ENCODE measurements at regions not wholly inside any gene's neighbourhood (a gene's known extent, or its start where the extent isn't known, plus 50 kb on each side); places are given as distances from the start of the nearest gene placed in this dataset.

GRCh38 chr5:2523180-2523579 lies 228.3 kb downstream of the IRX2 start:
- Histone ChIP-seq H3K79me2 (ENCODE audit: insufficient read depth, low read length) (no peaks in the 10 kb centered on the region), H3K27me3 (ENCODE audit: insufficient read depth, low read length) (no peaks in the 10 kb centered on the region), H3K36me3 (ENCODE audit: control insufficient read depth in 1 of 2, insufficient read depth in 2 of 2, low read length in 2 of 2) (no peaks in the 10 kb centered on the region), H3K4me2 (ENCODE audit: low read length) (no peak overlapping the region), H4K20me1 (ENCODE audit: insufficient read depth) (no peaks in the 10 kb centered on the region), H3K4me1 (ENCODE audit: control insufficient read depth in 1 of 2, insufficient read depth in 2 of 2, low read length in 2 of 2) (no peaks in the 10 kb centered on the region), H3K9me3 (ENCODE audit: control insufficient read depth in 1 of 2, insufficient read depth in 1 of 2, low read depth in 1 of 2, low read length in 2 of 2) (peaks cover 7 to 33% of the 10 kb centered on the region in 2 experiments; a peak in 2 of 4 replicates), H3K9ac (ENCODE audit: low read length) (no peak overlapping the region), H3K27ac (ENCODE audit: low read depth, low read length) (no peak overlapping the region), H2AFZ (ENCODE audit: low read depth, low read length, poor library complexity, severe bottlenecking) (no peak overlapping the region), H3K4me3 (replicated peaks in 1 of 2; ENCODE audit: low read depth in 1 of 2, low read length in 2 of 2) (no peak overlapping the region), H3K9me2 (ENCODE audit: insufficient read depth) (no peaks in the 10 kb centered on the region)
- DNase-seq (ENCODE audit: low read depth, low spot score), result no peak
- RAD21 ChIA-PET (ENCODE audit: low non-redundant PET in 1 of 2, low total read pairs in 2 of 2, uncharacterized antibody in 2 of 2, unreplicated experiment in 2 of 2), result no interaction called here
- no peak for ATAC-seq
- TF ChIP-seq ZFX (IDR thresholded peaks at IDR 0.05), result no peak
- TF ChIP-seq REST (IDR thresholded peaks at IDR 0.05; ENCODE audit: low read depth), result no peak
- TF ChIP-seq CEBPB (IDR thresholded peaks at IDR 0.05; ENCODE audit: low read depth), result no peak
- TF ChIP-seq, protein P1, sequence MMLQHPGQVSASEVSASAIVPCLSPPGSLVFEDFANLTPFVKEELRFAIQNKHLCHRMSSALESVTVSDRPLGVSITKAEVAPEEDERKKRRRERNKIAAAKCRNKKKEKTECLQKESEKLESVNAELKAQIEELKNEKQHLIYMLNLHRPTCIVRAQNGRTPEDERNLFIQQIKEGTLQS (IDR thresholded peaks at IDR 0.05), result no peak
- TF ChIP-seq SIN3A (IDR thresholded peaks at IDR 0.05; ENCODE audit: low read depth), result no peak
- TF ChIP-seq ZNF274 (IDR thresholded peaks at IDR 0.05; ENCODE audit: low read depth, low read length), result no peak
- no peak for TF ChIP-seq JUND (IDR thresholded peaks at IDR 0.05)
- POLR2A ChIA-PET, result no interaction called here
- CTCF ChIA-PET, result no interaction called here
- intact Hi-C loops (cut with micrococcal nuclease), result no loop called here
- no TSS peak for BruUV-seq (replicated peaks)

GRCh38 chr5:2522372-2522771 lies 229.1 kb downstream of the IRX2 start:
- CTCF ChIA-PET, result no interaction called here
- H3K4me1 ChIP-seq (ENCODE audit: control insufficient read depth in 1 of 2, insufficient read depth in 2 of 2, low read length in 2 of 2), result no peaks in the 10 kb centered on the region
- intact Hi-C loops (cut with micrococcal nuclease), result no loop called here
- no peaks in the 10 kb centered on the region for H3K9me2 ChIP-seq (ENCODE audit: insufficient read depth)
- no TSS peak for BruUV-seq (replicated peaks)
- H3K4me2 ChIP-seq (ENCODE audit: low read length), result no peak overlapping the region
- H2AFZ ChIP-seq (ENCODE audit: low read depth, low read length, poor library complexity, severe bottlenecking), result no peak overlapping the region
- ATAC-seq, result no peak
- H3K27ac ChIP-seq (ENCODE audit: low read depth, low read length), result no peak overlapping the region
- no peaks in the 10 kb centered on the region for H3K79me2 ChIP-seq (ENCODE audit: insufficient read depth, low read length)
- H3K36me3 ChIP-seq (ENCODE audit: control insufficient read depth in 1 of 2, insufficient read depth in 2 of 2, low read length in 2 of 2), result no peaks in the 10 kb centered on the region
- no peaks in the 10 kb centered on the region for H3K27me3 ChIP-seq (ENCODE audit: insufficient read depth, low read length)
- no peak overlapping the region for H3K4me3 ChIP-seq (replicated peaks in 1 of 2; ENCODE audit: low read depth in 1 of 2, low read length in 2 of 2)
- no peaks in the 10 kb centered on the region for H4K20me1 ChIP-seq (ENCODE audit: insufficient read depth)
- RAD21 ChIA-PET (ENCODE audit: low non-redundant PET in 1 of 2, low total read pairs in 2 of 2, uncharacterized antibody in 2 of 2, unreplicated experiment in 2 of 2), result no interaction called here
- POLR2A ChIA-PET, result no interaction called here
- H3K9ac ChIP-seq (ENCODE audit: low read length), result no peak overlapping the region
- no peak for DNase-seq (ENCODE audit: low read depth, low spot score)
- H3K9me3 ChIP-seq (ENCODE audit: control insufficient read depth in 1 of 2, insufficient read depth in 1 of 2, low read depth in 1 of 2, low read length in 2 of 2), result peaks cover 7 to 33% of the 10 kb centered on the region in 2 experiments; a peak in 2 of 4 replicates
- TF ChIP-seq SP1 (IDR thresholded peaks at IDR 0.05; ENCODE audit: low read depth) (no peak), FOSL1 (IDR thresholded peaks at IDR 0.05; ENCODE audit: low read depth) (no peak), POLR2AphosphoS5 (IDR thresholded peaks at IDR 0.05; ENCODE audit: low read depth, low read length) (no peak), JUND (IDR thresholded peaks at IDR 0.05) (no peak), ZNF274 (IDR thresholded peaks at IDR 0.05; ENCODE audit: low read depth, low read length) (no peak), SRF (IDR thresholded peaks at IDR 0.05; ENCODE audit: low read depth) (no peak), REST (IDR thresholded peaks at IDR 0.05; ENCODE audit: low read depth) (no peak), SIN3A (IDR thresholded peaks at IDR 0.05; ENCODE audit: low read depth) (no peak)
- TF ChIP-seq, protein P1 (IDR thresholded peaks at IDR 0.05), result no peak

Measured in HCT116 (cell line).